ENCODE measurements at regions not wholly inside any gene's neighbourhood (a gene's known extent, or its start where the extent isn't known, plus 50 kb on each side); places are given as distances from the start of the nearest gene placed in this dataset.

GRCh38 chr12:131266591-131267467 lies 313.1 kb downstream of the ADGRD1 start:
- TF ChIP-seq GATA3 (IDR thresholded peaks at IDR 0.05; ENCODE audit: low read depth, low read length) (no peak), GATA2 (IDR thresholded peaks at IDR 0.05; ENCODE audit: low read depth, low read length) (no peak)

DNA sequence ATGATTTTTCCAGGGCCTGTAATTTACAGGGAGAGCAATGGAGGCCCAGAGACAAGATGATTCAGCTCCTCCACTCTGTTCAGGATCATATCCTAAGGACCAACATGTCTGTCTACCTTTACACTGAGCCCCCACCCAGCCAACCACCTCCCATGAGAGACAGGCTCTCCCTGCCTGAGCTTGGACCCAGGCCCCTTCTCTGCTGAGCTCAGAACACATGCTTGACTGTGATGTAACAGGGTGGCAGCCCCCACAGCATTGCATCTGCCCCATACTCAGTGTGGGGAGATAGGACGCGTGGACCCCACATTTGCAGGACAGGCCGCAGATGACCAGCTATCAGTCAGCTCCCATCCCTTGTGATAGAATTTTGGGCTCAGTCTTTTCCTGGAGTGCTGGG lies 313.9 kb downstream of the ADGRD1 start:
- TF ChIP-seq GATA3 (IDR thresholded peaks at IDR 0.05; ENCODE audit: low read depth, low read length) = no peak
- TF ChIP-seq GATA2 (IDR thresholded peaks at IDR 0.05; ENCODE audit: low read depth, low read length) = no peak

- TF ChIP-seq GATA3 (IDR thresholded peaks at IDR 0.05; ENCODE audit: low read depth, low read length) = no peak
- no peak for TF ChIP-seq GATA2 (IDR thresholded peaks at IDR 0.05; ENCODE audit: low read depth, low read length)
These were observed 315.8 kb downstream of the ADGRD1 start for GRCh38 chr12:131269551-131269950.

DNA sequence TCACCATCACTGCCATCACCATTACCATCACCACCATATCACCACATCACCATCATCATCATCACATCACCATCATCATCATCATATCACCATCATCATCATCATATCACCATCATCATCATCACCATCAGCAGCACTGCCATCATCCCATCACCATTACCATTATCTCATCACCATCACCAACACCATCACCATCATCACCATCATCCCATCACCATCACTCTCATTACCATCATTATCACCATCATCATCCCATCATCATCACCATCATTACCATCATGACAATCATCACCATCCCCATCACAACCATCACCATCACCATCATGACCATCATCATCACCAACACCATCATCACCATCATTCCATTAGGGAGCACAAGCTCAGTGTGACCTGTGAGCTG lies 318.0 kb downstream of the ADGRD1 start:
- no peak for TF ChIP-seq GATA3 (IDR thresholded peaks at IDR 0.05; ENCODE audit: low read depth, low read length)
- no peak for TF ChIP-seq GATA2 (IDR thresholded peaks at IDR 0.05; ENCODE audit: low read depth, low read length)

DNA sequence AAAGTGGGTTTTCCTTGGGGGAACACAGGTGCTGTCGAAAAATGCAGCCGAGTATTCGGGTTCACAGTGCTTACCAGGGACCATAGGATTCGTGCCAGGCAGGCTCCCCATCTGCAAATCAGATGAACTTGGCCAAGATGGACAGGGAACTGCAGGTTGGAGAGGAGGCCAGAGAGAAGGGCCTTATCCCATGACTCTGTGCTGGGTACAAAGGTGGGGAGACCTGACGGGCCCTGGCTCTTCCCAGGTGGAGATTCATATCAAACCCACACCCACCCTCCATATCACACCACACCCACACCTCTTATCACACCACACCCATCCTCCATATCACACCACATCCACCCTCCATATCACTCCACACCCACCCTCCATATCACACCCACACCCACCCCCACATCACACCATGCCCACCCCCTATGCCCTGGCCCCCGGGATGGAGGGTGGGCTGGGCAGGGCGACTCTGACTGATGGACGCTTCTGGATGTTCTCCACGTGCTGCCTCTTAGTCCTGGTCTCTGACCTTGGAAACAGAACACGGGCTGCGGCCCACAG lies 319.7 kb downstream of the ADGRD1 start:
- TF ChIP-seq GATA3 (IDR thresholded peaks at IDR 0.05; ENCODE audit: low read depth, low read length) (no peak), GATA2 (IDR thresholded peaks at IDR 0.05; ENCODE audit: low read depth, low read length) (no peak)

DNA sequence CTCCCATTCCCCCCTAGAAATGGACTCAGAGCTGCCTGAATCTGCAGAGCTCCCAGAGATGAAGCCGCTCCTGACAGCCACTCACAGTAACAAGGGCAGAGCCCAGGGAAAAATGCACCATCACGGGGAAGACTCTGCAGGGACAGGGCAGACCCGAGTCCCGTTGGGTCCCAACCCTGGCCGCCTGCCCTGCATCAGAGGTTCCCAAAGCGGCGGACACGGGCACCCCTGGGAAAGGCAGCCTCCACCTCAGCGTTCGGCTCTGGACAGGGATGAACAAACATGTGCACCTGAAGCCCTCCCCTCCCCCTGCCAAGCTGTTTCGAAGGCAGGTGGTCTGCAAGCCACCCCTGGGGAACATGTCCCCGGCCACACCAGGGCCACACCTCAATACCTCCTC lies 320.4 kb downstream of the ADGRD1 start:
- TF ChIP-seq GATA2 (IDR thresholded peaks at IDR 0.05; ENCODE audit: low read depth, low read length) = no peak
- no peak for TF ChIP-seq GATA3 (IDR thresholded peaks at IDR 0.05; ENCODE audit: low read depth, low read length)

GRCh38 chr12:131274906-131275305 lies 321.2 kb downstream of the ADGRD1 start:
- no peak for TF ChIP-seq GATA2 (IDR thresholded peaks at IDR 0.05; ENCODE audit: low read depth, low read length)
- TF ChIP-seq GATA3 (IDR thresholded peaks at IDR 0.05; ENCODE audit: low read depth, low read length) = no peak

- TF ChIP-seq GATA3 (IDR thresholded peaks at IDR 0.05; ENCODE audit: low read depth, low read length) (no peak), GATA2 (IDR thresholded peaks at IDR 0.05; ENCODE audit: low read depth, low read length) (no peak)
These were observed 322.1 kb downstream of the ADGRD1 start for GRCh38 chr12:131275824-131276223.

DNA sequence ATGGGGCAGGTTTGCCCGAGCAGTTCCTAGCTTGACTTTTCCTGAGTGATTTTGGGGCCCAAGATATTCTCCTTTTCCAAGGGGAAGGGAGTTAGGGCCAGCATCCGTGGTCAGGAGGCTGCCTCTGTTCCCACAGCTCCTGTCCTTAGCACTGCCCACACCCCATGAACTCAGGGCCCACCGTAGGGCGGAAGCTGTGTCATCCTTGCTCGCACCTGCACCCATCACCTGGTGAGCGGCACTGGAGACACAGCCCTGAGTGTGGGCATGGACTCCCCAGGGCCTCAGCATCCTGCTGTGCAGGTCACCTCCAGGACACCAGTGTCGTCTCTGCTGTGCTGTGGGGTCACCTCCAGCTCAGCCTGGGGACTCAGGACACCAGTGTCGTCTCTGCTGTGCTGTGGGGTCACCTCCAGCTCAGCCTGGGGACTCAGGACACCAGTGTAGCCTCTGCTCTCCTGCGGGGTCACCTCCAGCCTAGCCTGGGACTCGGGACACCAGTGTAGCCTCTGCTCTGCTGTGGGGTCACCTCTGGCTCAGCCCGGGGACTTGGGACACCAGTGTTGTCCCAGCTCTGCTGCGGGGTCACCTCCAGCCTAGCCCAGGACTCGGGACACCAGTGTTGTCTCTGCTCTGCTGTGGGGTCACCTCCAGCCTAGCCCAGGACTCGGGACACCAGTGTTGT lies 322.9 kb downstream of the ADGRD1 start:
- TF ChIP-seq GATA3 (IDR thresholded peaks at IDR 0.05; ENCODE audit: low read depth, low read length) = no peak
- TF ChIP-seq GATA2 (IDR thresholded peaks at IDR 0.05; ENCODE audit: low read depth, low read length) = no peak

- TF ChIP-seq GATA3 (IDR thresholded peaks at IDR 0.05; ENCODE audit: low read depth, low read length) = no peak
- no peak for TF ChIP-seq GATA2 (IDR thresholded peaks at IDR 0.05; ENCODE audit: low read depth, low read length)
These were observed 325.7 kb downstream of the ADGRD1 start for GRCh38 chr12:131279281-131279921.

DNA sequence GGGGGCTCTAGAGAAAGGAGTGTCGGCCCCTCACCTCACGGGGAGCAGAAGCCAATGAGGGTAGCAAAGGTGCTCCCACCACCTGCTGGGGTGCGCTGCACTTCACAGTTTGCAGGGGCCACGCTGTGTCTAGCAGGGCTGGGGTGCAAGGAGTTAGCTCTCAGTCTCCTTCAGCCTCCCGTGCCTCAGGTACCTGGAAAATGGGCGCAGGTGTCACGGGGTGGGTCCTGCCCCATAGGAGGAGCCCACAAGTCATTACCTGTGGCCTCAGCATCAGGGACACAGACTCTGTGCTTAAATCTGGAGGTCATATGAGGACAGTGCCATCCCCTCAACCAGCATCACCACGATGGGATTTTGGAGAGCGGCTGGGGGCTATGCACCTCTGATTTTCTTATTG lies 326.7 kb downstream of the ADGRD1 start:
- TF ChIP-seq GATA3 (IDR thresholded peaks at IDR 0.05; ENCODE audit: low read depth, low read length) = no peak
- TF ChIP-seq GATA2 (IDR thresholded peaks at IDR 0.05; ENCODE audit: low read depth, low read length) = no peak

- TF ChIP-seq GATA3 (IDR thresholded peaks at IDR 0.05; ENCODE audit: low read depth, low read length) (no peak), GATA2 (IDR thresholded peaks at IDR 0.05; ENCODE audit: low read depth, low read length) (no peak)
These were observed 327.3 kb downstream of the ADGRD1 start for GRCh38 chr12:131281016-131281415.

GRCh38 chr12:131282292-131283080 lies 328.8 kb downstream of the ADGRD1 start:
- TF ChIP-seq GATA2 (IDR thresholded peaks at IDR 0.05; ENCODE audit: low read depth, low read length) (no peak), GATA3 (IDR thresholded peaks at IDR 0.05; ENCODE audit: low read depth, low read length) (no peak)
